Lower leg skin (tissue), 4 donors: ENCODE measurements at regions not wholly inside any gene's neighbourhood (a gene's known extent, or its start where the extent isn't known, plus 50 kb on each side); places are given as distances from the start of the nearest gene placed in this dataset.

Experiments
- DNase-seq, 2 donors: peaks; one replicate each; pipeline ENCODE4 v3.0.0-alpha.2; 2019; ENCODE audit warnings: low spot score in 2 of 2
- H3K4me3 ChIP-seq: fragments of 200-600 bp; sonication (generic); 2 replicates; pipeline ENCODE4 v1.5.1; 2017; ENCODE audit warnings: mild to moderate bottlenecking, low read depth; ENCODE audit not compliant: poor library complexity, severe bottlenecking
- CTCF ChIP-seq, 3 donors: fragments of 450-650 bp; IDR thresholded peaks; one replicate each; pipeline ENCODE4 v1.5.1; 2016; ENCODE audit warnings: antibody characterized with exemption in 3 of 3, mild to moderate bottlenecking in 3 of 3, moderate library complexity in 2 of 3
- POLR2A ChIP-seq, 2 donors: fragments of 450-650 bp; IDR thresholded peaks; one replicate each; pipeline ENCODE4 v1.6.1; 2016 to 2017; ENCODE audit warnings: antibody characterized with exemption in 2 of 2, mild to moderate bottlenecking in 1 of 2, moderate library complexity in 1 of 2
- WGBS, 2 donors: methylation state at CpG; one replicate each; pipeline ENCODE4 v1.1.5; 2018; 5-methylcytosine and 5-hydroxymethylcytosine counted together
- intact Hi-C: fragments of 100-400 bp; cut with DNase I; formaldehyde crosslinking; loops from one replicate; pipeline ENCODE4 v1.15.0; 2023; ENCODE audit warnings: low total_unique reads

GRCh38 chr19:27972291-27973040, 1240.5 kb downstream of the UQCRFS1 start:
- intact Hi-C loops: loop anchor here (10.0 kb wide), 1 partner anchor 352 kb away; no protein-coding TSS in a partner anchor
- TF ChIP-seq CTCF (IDR thresholded peaks at IDR 0.05): no peak
- no peak for TF ChIP-seq POLR2A (IDR thresholded peaks at IDR 0.05)
- 46 to 49% methylated on average over 5 of the region's 5 CpGs for WGBS, 2 donors
- no peak overlapping the region for H3K4me3 ChIP-seq
- no peak for DNase-seq

GRCh38 chr19:27971869-27972268, 1241.1 kb downstream of the UQCRFS1 start:
- intact Hi-C loops: loop anchor here (10.0 kb wide), 1 partner anchor 353 kb away; no protein-coding TSS in a partner anchor
- TF ChIP-seq CTCF (IDR thresholded peaks at IDR 0.05): no peak
- TF ChIP-seq POLR2A (IDR thresholded peaks at IDR 0.05): no peak

GRCh38 chr19:27971071-27971470, 1241.9 kb downstream of the UQCRFS1 start:
- 37 to 58% methylated on average over 5 of the region's 5 CpGs for WGBS, 2 donors
- no peak for DNase-seq
- no peak for TF ChIP-seq POLR2A (IDR thresholded peaks at IDR 0.05)
- TF ChIP-seq CTCF (IDR thresholded peaks at IDR 0.05): no peak
- no peak overlapping the region for H3K4me3 ChIP-seq
- intact Hi-C loops: loop anchor here (10.0 kb wide), 1 partner anchor 354 kb away; no protein-coding TSS in a partner anchor

More at GRCh38 chr19:27971869-27972268, 1241.1 kb downstream of the UQCRFS1 start:
- no peak for DNase-seq
- 72% methylated on average over 2 of the region's 2 CpGs for WGBS, 2 donors
- H3K4me3 ChIP-seq: no peak overlapping the region

- no peak for DNase-seq
- WGBS, 2 donors: 10 to 12% methylated on average over 2 of the region's 2 CpGs
- no peak overlapping the region for H3K4me3 ChIP-seq
- TF ChIP-seq POLR2A (IDR thresholded peaks at IDR 0.05) (no peak), CTCF (IDR thresholded peaks at IDR 0.05) (no peak)
- intact Hi-C loops: no loop called here
Observed at GRCh38 chr19:27966390-27966816, 1246.5 kb downstream of the UQCRFS1 start.

- DNase-seq: no peak
- TF ChIP-seq POLR2A (IDR thresholded peaks at IDR 0.05) (no peak), CTCF (IDR thresholded peaks at IDR 0.05) (no peak)
- intact Hi-C loops: no loop called here
Observed at GRCh38 chr19:27964185-27964584, 1248.8 kb downstream of the UQCRFS1 start.

More at GRCh38 chr19:27964185-27964584, 1248.8 kb downstream of the UQCRFS1 start:
- H3K4me3 ChIP-seq: no peak overlapping the region
